OCI-LY1 (cell line): ENCODE measurements at regions not wholly inside any gene's neighbourhood (a gene's known extent, or its start where the extent isn't known, plus 50 kb on each side); places are given as distances from the start of the nearest gene placed in this dataset.

ENCODE experiments used
- CTCF ChIP-seq: fragments of 200-600 bp; sonication (generic), shearing (Covaris generic); IDR thresholded peaks from 2 replicates; pipeline ENCODE4 v1.5.1; 2017; ENCODE audit warnings: mild to moderate bottlenecking, antibody characterized with exemption, low read length, moderate library complexity, mixed read lengths
- EZH2 ChIP-seq: fragments of 200-600 bp; sonication (generic), shearing (Covaris generic); IDR thresholded peaks from 2 replicates; pipeline ENCODE4 v1.8.0; 2017; ENCODE audit warnings: borderline replicate concordance, mixed run types, mild to moderate bottlenecking, antibody characterized with exemption, low read length, moderate library complexity, mixed read lengths

GRCh38 chr9:2425676-2426075 lies 195.9 kb upstream of the VLDLR start:
- TF ChIP-seq CTCF (no peak), EZH2 (no peak)
